H1 (cell line): ENCODE measurements at regions not wholly inside any gene's neighbourhood (a gene's known extent, or its start where the extent isn't known, plus 50 kb on each side); places are given as distances from the start of the nearest gene placed in this dataset.

Source experiments
- CTCF ChIA-PET: fragments of 300-600 bp; sonication (Branson Sonifier 250); formaldehyde crosslinking; loops from one replicate; lab custom pipeline; 2021; ENCODE audit not compliant: partially characterized antibody; lab: Charles Lee
- POLR2A ChIA-PET: fragments of 300-600 bp; sonication (Branson Sonifier 250); formaldehyde crosslinking; loops from one replicate; lab custom pipeline; 2021; ENCODE audit warnings: inconsistent platforms; ENCODE audit not compliant: partially characterized antibody; lab: Charles Lee
- DNase-seq, 2 experiments: peaks; one replicate each; pipeline versions ENCODE4 v3.0.0 to v3.0.0-alpha.2; 2010 to 2022; ENCODE audit warnings: low spot score in 2 of 2, low read depth in 1 of 2, mixed read lengths in 1 of 2
- FAIRE-seq: peaks from 2 replicates; lab custom pipeline; 2011; peaks lifted over from hg19 to GRCh38; lab: Jason Lieb, UNC
- H2AFZ ChIP-seq: 2 replicates; pipeline ENCODE4 v1.8.1; 2012; ENCODE audit warnings: low read length, inconsistent platforms
- H2AK5ac ChIP-seq: 2 replicates; pipeline ENCODE4 v1.6.1; 2013; ENCODE audit warnings: low read depth, low read length
- H2BK120ac ChIP-seq: replicated peaks from 2 replicates; pipeline ENCODE3; 2013; ENCODE audit warnings: low read depth, low read length, inconsistent platforms
- H2BK12ac ChIP-seq: 2 replicates; pipeline ENCODE4 v1.6.1; 2013; ENCODE audit warnings: low read depth, low read length
- H2BK15ac ChIP-seq: 2 replicates; pipeline ENCODE4 v1.6.1; 2013; ENCODE audit warnings: low read length
- H2BK20ac ChIP-seq: 2 replicates; pipeline ENCODE4 v1.6.1; 2013; ENCODE audit warnings: low read length
- H2BK5ac ChIP-seq: 2 replicates; pipeline ENCODE4 v1.6.1; 2013; ENCODE audit warnings: low read depth, low read length
- H3K14ac ChIP-seq: 2 replicates; pipeline ENCODE4 v1.6.1; 2013; ENCODE audit warnings: inconsistent platforms; ENCODE audit not compliant: insufficient read length
- H3K18ac ChIP-seq: 2 replicates; pipeline ENCODE4 v1.6.1; 2013; ENCODE audit warnings: low read length; ENCODE audit errors: extremely low read depth
- H3K23ac ChIP-seq: 2 replicates; pipeline ENCODE4 v1.6.1; 2013; ENCODE audit warnings: inconsistent platforms; ENCODE audit not compliant: insufficient read length
- H3K23me2 ChIP-seq: 2 replicates; pipeline ENCODE4 v1.6.1; 2013; ENCODE audit warnings: low read depth, low read length
- H3K27ac ChIP-seq: 2 replicates; pipeline ENCODE4 v1.6.1; 2011; ENCODE audit warnings: low read depth, low read length, inconsistent platforms
- H3K27me3 ChIP-seq, 4 experiments: replicated peaks in 1 of 4; 1 replicate in 1 of 4; 2 replicates in 3 of 4; pipeline versions ENCODE4 v1.6.1 to v1.8.1; 2011 to 2013; ENCODE audit warnings: low read length in 3 of 4, mild to moderate bottlenecking in 3 of 4, inconsistent platforms in 2 of 4, mixed read lengths in 2 of 4, moderate library complexity in 1 of 4; ENCODE audit not compliant: control insufficient read depth in 3 of 4, insufficient read depth in 3 of 4; ENCODE audit errors: extremely low read depth in 1 of 4
- H3K36me3 ChIP-seq, 4 experiments: 2 replicates each; pipeline versions ENCODE4 v1.6.1 to v1.8.1; 2011 to 2013; ENCODE audit warnings: mild to moderate bottlenecking in 4 of 4, low read length in 3 of 4, moderate library complexity in 2 of 4, control low read depth in 1 of 4, inconsistent platforms in 1 of 4; ENCODE audit not compliant: insufficient read depth in 4 of 4, control insufficient read depth in 2 of 4
- H3K4ac ChIP-seq: replicated peaks from 2 replicates; pipeline ENCODE3; 2013; ENCODE audit warnings: low read length, low read depth, mixed read lengths, inconsistent platforms; ENCODE audit not compliant: insufficient read length
- H3K4me1 ChIP-seq, 4 experiments: replicated peaks in 1 of 4; 1 replicate in 1 of 4; 2 replicates in 3 of 4; pipeline versions ENCODE4 v1.6.1 to v1.8.1; 2011 to 2013; ENCODE audit warnings: low read length in 3 of 4, inconsistent platforms in 2 of 4, mixed read lengths in 1 of 4; ENCODE audit not compliant: insufficient read depth in 4 of 4, control insufficient read depth in 3 of 4
- H3K4me2 ChIP-seq, 2 experiments: 2 replicates each; pipeline versions ENCODE4 v1.6.1 to v1.8.1; 2011 to 2013; ENCODE audit warnings: low read depth in 2 of 2, low read length in 2 of 2, control low read depth in 1 of 2, inconsistent platforms in 1 of 2, mild to moderate bottlenecking in 1 of 2; ENCODE audit not compliant: insufficient read depth in 1 of 2
- H3K4me3 ChIP-seq, 4 experiments: fragments of 200-600, 300-600 bp in 1 of 4; sonication (generic), shearing (Covaris generic), sonication (Bioruptor Twin) in 1 of 4; 2 replicates each; pipeline versions ENCODE4 v1.5.1 to v1.8.1; 2011 to 2016; ENCODE audit warnings: low read length in 4 of 4, low read depth in 3 of 4, control low read depth in 2 of 4, inconsistent platforms in 2 of 4, mild to moderate bottlenecking in 2 of 4, mixed read lengths in 1 of 4, moderate library complexity in 1 of 4; ENCODE audit not compliant: insufficient read depth in 2 of 4; ENCODE audit errors: extremely low read depth in 1 of 4
- H3K56ac ChIP-seq: replicated peaks from 2 replicates; pipeline ENCODE3; 2013; ENCODE audit warnings: low read depth, mild to moderate bottlenecking, mixed read lengths, low read length, inconsistent platforms; ENCODE audit not compliant: insufficient read length
- H3K79me1 ChIP-seq: 2 replicates; pipeline ENCODE4 v1.6.1; 2013; ENCODE audit warnings: low read depth, low read length, control low read depth
- H3K79me2 ChIP-seq, 2 experiments: 2 replicates each; pipeline versions ENCODE4 v1.6.1 to v1.8.1; 2012 to 2013; ENCODE audit warnings: low read length in 2 of 2, mild to moderate bottlenecking in 2 of 2, inconsistent platforms in 1 of 2; ENCODE audit not compliant: insufficient read depth in 2 of 2, control insufficient read depth in 1 of 2
- H3K9ac ChIP-seq, 4 experiments: replicated peaks in 1 of 4; 1 replicate in 1 of 4; 2 replicates in 3 of 4; pipeline versions ENCODE4 v1.6.1 to v1.8.1; 2011 to 2013; ENCODE audit warnings: low read depth in 3 of 4, low read length in 3 of 4, control low read depth in 2 of 4, mild to moderate bottlenecking in 2 of 4, moderate library complexity in 2 of 4, inconsistent platforms in 1 of 4; ENCODE audit errors: extremely low read depth in 1 of 4
- H3K9me3 ChIP-seq, 2 experiments: 2 replicates each; pipeline versions ENCODE4 v1.6.1 to v1.8.1; 2012 to 2013; ENCODE audit warnings: mild to moderate bottlenecking in 2 of 2, moderate library complexity in 2 of 2, control low read depth in 1 of 2, inconsistent platforms in 1 of 2, low read depth in 1 of 2, low read length in 1 of 2, mixed read lengths in 1 of 2; ENCODE audit not compliant: insufficient read depth in 2 of 2
- H4K20me1 ChIP-seq, 2 experiments: replicated peaks in 1 of 2; 2 replicates each; pipeline versions ENCODE3 to v1.8.1; 2011 to 2013; ENCODE audit warnings: inconsistent platforms in 2 of 2, low read length in 2 of 2, mild to moderate bottlenecking in 1 of 2; ENCODE audit not compliant: insufficient read depth in 2 of 2, control insufficient read depth in 1 of 2
- H4K5ac ChIP-seq: 2 replicates; pipeline ENCODE4 v1.6.1; 2013; ENCODE audit warnings: low read length, low read depth, mixed read lengths, inconsistent platforms; ENCODE audit not compliant: insufficient read length
- H4K8ac ChIP-seq: 2 replicates; pipeline ENCODE4 v1.8.0; 2013; ENCODE audit warnings: mild to moderate bottlenecking, moderate library complexity, low read length, inconsistent platforms; ENCODE audit not compliant: insufficient read depth; ENCODE audit errors: extremely low read depth
- H4K91ac ChIP-seq: replicated peaks from 2 replicates; pipeline ENCODE3; 2013; ENCODE audit warnings: low read length, mixed read lengths, inconsistent platforms; ENCODE audit not compliant: insufficient read length
- BACH1 ChIP-seq: IDR thresholded peaks from 2 replicates; pipeline ENCODE4 v1.6.1; 2012; ENCODE audit warnings: low read length, improper control_type of control experiment
- CBX8 ChIP-seq: fragments of 300-800, 300-1000 bp; sonication (generic); IDR thresholded peaks from 2 replicates; pipeline ENCODE4 v1.7.1; 2016; ENCODE audit warnings: low read depth, low read length, borderline replicate concordance
- CEBPB ChIP-seq: IDR thresholded peaks from 2 replicates; pipeline ENCODE4 v1.6.1; 2012; ENCODE audit warnings: low read depth, low read length
- FOSL1 ChIP-seq: IDR thresholded peaks from 2 replicates; pipeline ENCODE4 v1.6.1; 2011; ENCODE audit warnings: mild to moderate bottlenecking, low read depth, low read length, moderate library complexity; ENCODE audit not compliant: insufficient read depth
- KDM1A ChIP-seq: fragments of 200-600, 300-600 bp; sonication (generic); IDR thresholded peaks from 2 replicates; pipeline ENCODE4 v1.7.1; 2016; ENCODE audit warnings: mild to moderate bottlenecking, low read length, borderline replicate concordance
- NANOG ChIP-seq: IDR thresholded peaks from 2 replicates; pipeline ENCODE4 v1.6.1; 2011; ENCODE audit warnings: low read length, low read depth, mild to moderate bottlenecking, inconsistent platforms; ENCODE audit not compliant: insufficient read depth, poor library complexity, severe bottlenecking
- SP1 ChIP-seq: IDR thresholded peaks from 2 replicates; pipeline ENCODE4 v1.6.1; 2011; ENCODE audit warnings: low read depth, low read length
- whole genome bisulfite sequencing, 2 experiments: shearing (Covaris generic) in 1 of 2; methylation state at CpG; one replicate each; pipeline versions ENCODE4 v1.1.6 to v1.1.7; 2013 to 2015; ENCODE audit warnings: low lambda C conversion rate in 2 of 2, mixed read lengths in 2 of 2, inconsistent platforms in 1 of 2, low coverage in 1 of 2, missing lambda C conversion rate in 1 of 2; ENCODE audit not compliant: insufficient replicate concordance in 2 of 2, insufficient coverage in 1 of 2, insufficient read length in 1 of 2; ENCODE audit errors: extremely low coverage in 1 of 2, missing lambda C conversion rate in 1 of 2; 5-methylcytosine and 5-hydroxymethylcytosine counted together

DNA sequence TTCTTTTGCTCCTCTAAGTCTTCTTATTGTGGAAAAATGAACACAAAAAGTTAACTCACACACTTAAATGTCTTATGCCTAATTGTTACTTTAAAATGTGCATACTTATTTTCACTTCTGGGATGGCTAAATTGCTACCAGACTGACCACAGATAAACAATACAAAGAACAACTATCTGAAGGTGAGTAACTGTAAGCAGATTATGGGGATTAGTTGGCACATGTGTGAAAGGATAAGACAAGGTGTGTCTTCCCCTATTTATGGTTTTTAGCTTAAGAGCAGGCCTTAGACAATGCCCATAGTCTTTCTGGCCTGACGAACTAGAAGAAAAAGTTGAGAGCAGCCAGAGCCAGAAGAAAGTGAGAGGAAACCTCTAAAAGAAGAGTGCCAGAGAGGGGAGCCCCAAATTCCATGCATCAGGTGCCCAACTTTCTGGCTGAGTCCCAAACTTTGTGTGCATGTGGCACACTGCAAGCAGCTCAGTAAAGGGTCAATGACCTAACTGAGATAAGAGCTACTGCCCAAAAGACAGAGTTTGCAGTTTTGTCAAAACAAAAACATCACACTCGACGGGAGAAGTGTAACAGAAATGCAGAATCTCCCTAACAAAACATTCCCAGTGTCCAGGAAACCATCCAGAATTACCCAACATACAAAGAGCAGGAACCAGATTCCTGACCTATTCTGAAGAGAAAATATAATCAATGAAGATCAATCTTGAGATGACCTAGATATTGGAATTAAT, 375.4 kb downstream of the KCNRG start:
- H3K4me1 ChIP-seq: peaks cover 3 to 14% (median 11%) of the 10 kb centered on the region in 4 experiments; a peak in 6 of 7 replicates

More for the DNA sequence above, 375.4 kb downstream of the KCNRG start:
- no peak overlapping the region for H3K56ac ChIP-seq
- H3K27me3 ChIP-seq: no peaks in the 10 kb centered on the region
- H3K79me1 ChIP-seq: no peaks in the 10 kb centered on the region
- TF ChIP-seq FOSL1 (no peak), NANOG (no peak), KDM1A (no peak), BACH1 (no peak), CBX8 (no peak), SP1 (no peak), CEBPB (no peak)
- POLR2A ChIA-PET: no interaction called here
- H3K18ac ChIP-seq: no peak overlapping the region
- 74% methylated on average over 3 of the region's 3 CpGs; no CpG with 5 or more reads in 1 of the 2 experiments for WGBS, 2 experiments
- H2BK120ac ChIP-seq: no peak overlapping the region
- no peak overlapping the region for H4K8ac ChIP-seq
- no peaks in the 10 kb centered on the region for H3K79me2 ChIP-seq
- H3K14ac ChIP-seq: no peak overlapping the region
- H3K23ac ChIP-seq: no peak overlapping the region
- no peak overlapping the region for H2BK15ac ChIP-seq
- no peak overlapping the region for H3K27ac ChIP-seq
- H3K4me3 ChIP-seq: no peak overlapping the region
- CTCF ChIA-PET: no interaction called here
- H4K20me1 ChIP-seq: no peaks in the 10 kb centered on the region
- H4K5ac ChIP-seq: no peak overlapping the region
- H3K9ac ChIP-seq: no peak overlapping the region; a peak in 1 of 7 replicates
- H3K4me2 ChIP-seq: no peak overlapping the region
- no peak for DNase-seq
- H2BK5ac ChIP-seq: no peak overlapping the region
- no peak overlapping the region for H2AFZ ChIP-seq
- no peak for FAIRE-seq
- H2BK12ac ChIP-seq: no peak overlapping the region
- no peaks in the 10 kb centered on the region for H3K23me2 ChIP-seq
- no peak overlapping the region for H4K91ac ChIP-seq
- no peak overlapping the region for H2AK5ac ChIP-seq
- H3K4ac ChIP-seq: no peak overlapping the region
- H3K9me3 ChIP-seq: no peaks in the 10 kb centered on the region
- no peak overlapping the region for H2BK20ac ChIP-seq
- H3K36me3 ChIP-seq: no peaks in the 10 kb centered on the region
